DOHH2 (cell line): ENCODE measurements at regions not wholly inside any gene's neighbourhood (a gene's known extent, or its start where the extent isn't known, plus 50 kb on each side); places are given as distances from the start of the nearest gene placed in this dataset.

ENCODE experiments used
- H3F3A ChIP-seq: fragments of 200-600 bp; sonication (generic), shearing (Covaris generic); 2 replicates; pipeline ENCODE4 v1.6.0; 2016; ENCODE audit warnings: antibody characterized with exemption, mild to moderate bottlenecking; ENCODE audit not compliant: control insufficient read depth, insufficient read depth
- H3K27ac ChIP-seq: fragments of 200-600 bp; sonication (generic); 2 replicates; pipeline ENCODE4 v1.5.1; 2014; ENCODE audit warnings: low read depth, mild to moderate bottlenecking, low read length, moderate library complexity
- H3K27me3 ChIP-seq: fragments of 200-600 bp; sonication (generic); 2 replicates; pipeline ENCODE4 v1.6.1; 2014; ENCODE audit warnings: mild to moderate bottlenecking, low read length, mixed read lengths; ENCODE audit not compliant: control insufficient read depth
- H3K36me3 ChIP-seq: fragments of 200-600 bp; sonication (generic); 2 replicates; pipeline ENCODE4 v1.6.1; 2014; ENCODE audit warnings: mild to moderate bottlenecking, low read length, moderate library complexity, mixed read lengths; ENCODE audit not compliant: control insufficient read depth
- H3K4me1 ChIP-seq: fragments of 200-600 bp; sonication (generic); 2 replicates; pipeline ENCODE4 v1.6.1; 2014; ENCODE audit warnings: mild to moderate bottlenecking, low read length, mixed read lengths; ENCODE audit not compliant: control insufficient read depth
- H3K4me2 ChIP-seq: fragments of 200-600 bp; sonication (generic); 2 replicates; pipeline ENCODE4 v1.6.0; 2014; ENCODE audit warnings: mild to moderate bottlenecking, low read length, moderate library complexity
- H3K4me3 ChIP-seq: fragments of 200-600 bp; sonication (generic); 2 replicates; pipeline ENCODE4 v1.5.1; 2014; ENCODE audit warnings: mild to moderate bottlenecking, low read length, mixed read lengths
- H3K79me2 ChIP-seq: fragments of 200-600 bp; sonication (generic); 2 replicates; pipeline ENCODE4 v1.6.1; 2014; ENCODE audit warnings: mild to moderate bottlenecking, low read length, mixed read lengths; ENCODE audit not compliant: control insufficient read depth
- H3K9me2 ChIP-seq: fragments of 200-600 bp; sonication (generic); replicated peaks from 2 replicates; pipeline ENCODE4 v1.6.1; 2014; ENCODE audit warnings: mild to moderate bottlenecking, low read length, mixed read lengths; ENCODE audit not compliant: control insufficient read depth
- H3K9me3 ChIP-seq: fragments of 200-600 bp; sonication (generic); 2 replicates; pipeline ENCODE4 v1.6.1; 2014; ENCODE audit warnings: antibody characterized with exemption, low read length, mixed read lengths; ENCODE audit not compliant: control insufficient read depth, insufficient read depth
- H4K20me1 ChIP-seq: fragments of 200-600 bp; sonication (generic); 2 replicates; pipeline ENCODE4 v1.6.0; 2014; ENCODE audit warnings: low read depth, mild to moderate bottlenecking, antibody characterized with exemption, low read length, moderate library complexity; ENCODE audit not compliant: control insufficient read depth, insufficient read depth
- CTCF ChIP-seq: fragments of 200-600 bp; sonication (generic); IDR thresholded peaks from one replicate; pipeline ENCODE4 v1.5.1; 2014; ENCODE audit warnings: antibody characterized with exemption, mild to moderate bottlenecking, low read depth, low read length; ENCODE audit not compliant: poor library complexity, severe bottlenecking
- EZH2phosphoT487 ChIP-seq: fragments of 200-600 bp; sonication (generic); IDR thresholded peaks from 2 replicates; pipeline ENCODE4 v1.6.1; 2017; ENCODE audit warnings: borderline replicate concordance, mild to moderate bottlenecking, antibody characterized with exemption, low read length, moderate library complexity, mixed read lengths

- TF ChIP-seq EZH2phosphoT487 (no peak), CTCF (no peak)
- Histone ChIP-seq H3K9me3 (no peaks in the 10 kb centered on the region), H3K4me1 (no peaks in the 10 kb centered on the region), H3K27ac (no peak overlapping the region), H3K36me3 (no peaks in the 10 kb centered on the region), H3F3A (no peaks in the 10 kb centered on the region), H3K4me2 (no peak overlapping the region), H4K20me1 (no peaks in the 10 kb centered on the region), H3K9me2 (no peaks in the 10 kb centered on the region), H3K4me3 (no peak overlapping the region), H3K27me3 (no peaks in the 10 kb centered on the region), H3K79me2 (no peaks in the 10 kb centered on the region)
Measured at GRCh38 chr13:94825507-94825906, 113.2 kb upstream of the SOX21 start.

GRCh38 chr13:94824601-94825000 is 112.3 kb upstream of the SOX21 start:
- no peak overlapping the region for H3K27ac ChIP-seq
- H3K9me3 ChIP-seq: no peaks in the 10 kb centered on the region
- H3K9me2 ChIP-seq: no peaks in the 10 kb centered on the region
- no peaks in the 10 kb centered on the region for H3K4me1 ChIP-seq
- no peaks in the 10 kb centered on the region for H3K27me3 ChIP-seq
- no peaks in the 10 kb centered on the region for H3K36me3 ChIP-seq
- H3K79me2 ChIP-seq: no peaks in the 10 kb centered on the region
- TF ChIP-seq EZH2phosphoT487 (no peak), CTCF (no peak)
- H3K4me3 ChIP-seq: no peak overlapping the region
- H3K4me2 ChIP-seq: no peak overlapping the region
- no peaks in the 10 kb centered on the region for H3F3A ChIP-seq
- H4K20me1 ChIP-seq: no peaks in the 10 kb centered on the region

- Histone ChIP-seq H3K36me3 (no peaks in the 10 kb centered on the region), H3K4me2 (no peak overlapping the region), H3K4me1 (no peaks in the 10 kb centered on the region), H3K9me2 (no peaks in the 10 kb centered on the region), H3K9me3 (no peaks in the 10 kb centered on the region), H3K27me3 (no peaks in the 10 kb centered on the region), H4K20me1 (no peaks in the 10 kb centered on the region), H3K79me2 (no peaks in the 10 kb centered on the region), H3K27ac (no peak overlapping the region), H3F3A (no peaks in the 10 kb centered on the region), H3K4me3 (no peak overlapping the region)
- TF ChIP-seq CTCF (no peak), EZH2phosphoT487 (no peak)
Measured at GRCh38 chr13:94822356-94822755, 110.0 kb upstream of the SOX21 start.

GRCh38 chr13:94816256-94816655 is 103.9 kb upstream of the SOX21 start:
- no peaks in the 10 kb centered on the region for H3F3A ChIP-seq
- H3K79me2 ChIP-seq: no peaks in the 10 kb centered on the region
- H3K4me2 ChIP-seq: no peak overlapping the region
- H3K9me2 ChIP-seq: no peaks in the 10 kb centered on the region
- TF ChIP-seq EZH2phosphoT487: no peak
- H3K27me3 ChIP-seq: no peaks in the 10 kb centered on the region
- H3K27ac ChIP-seq: no peak overlapping the region
- H3K4me1 ChIP-seq: no peaks in the 10 kb centered on the region
- H3K4me3 ChIP-seq: no peak overlapping the region
- H4K20me1 ChIP-seq: no peaks in the 10 kb centered on the region
- H3K9me3 ChIP-seq: no peaks in the 10 kb centered on the region
- no peaks in the 10 kb centered on the region for H3K36me3 ChIP-seq
